ENCODE measurements at regions not wholly inside any gene's neighbourhood (a gene's known extent, or its start where the extent isn't known, plus 50 kb on each side); places are given as distances from the start of the nearest gene placed in this dataset.

DNA sequence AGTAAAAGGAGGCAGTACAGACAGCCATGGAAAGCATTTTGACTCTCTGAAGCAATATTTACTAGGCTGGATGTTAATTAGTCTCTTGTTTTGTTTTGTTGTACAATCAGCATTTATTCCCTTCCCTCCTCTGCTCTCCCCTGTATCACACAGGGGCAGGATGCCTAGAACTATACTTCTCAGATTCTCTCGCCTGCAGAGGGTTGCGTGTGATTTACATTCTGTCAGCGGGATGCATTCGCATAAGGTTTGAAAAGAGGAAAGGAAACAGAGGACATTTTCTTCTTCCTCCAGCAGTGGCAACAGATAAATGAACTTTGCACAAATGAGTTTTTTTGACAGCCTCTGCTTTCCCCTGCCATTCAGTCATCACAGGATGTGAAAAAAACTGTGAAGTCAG, 188.3 kb downstream of the RSL24D1 start:
- Histone ChIP-seq H3K4me3 (replicated peaks in 1 of 4; ENCODE audit: control extremely low read depth in 1 of 4, insufficient read depth in 1 of 4, low read depth in 3 of 4, low read length in 4 of 4) (no peak overlapping the region), H3K27me3 (ENCODE audit: control insufficient read depth, insufficient read depth, low read length) (no peaks in the 10 kb centered on the region), H4K20me1 (ENCODE audit: control insufficient read depth, extremely low read depth, insufficient read depth, low read length) (no peaks in the 10 kb centered on the region), H3K79me2 (ENCODE audit: control insufficient read depth, insufficient read depth, low read length) (no peaks in the 10 kb centered on the region), H3K27ac (ENCODE audit: insufficient read depth, low read length) (no peak overlapping the region), H3K4me1 (ENCODE audit: control insufficient read depth, extremely low read depth, insufficient read depth, low read length) (no peaks in the 10 kb centered on the region), H3K9me3 (ENCODE audit: control insufficient read depth, insufficient read depth, low read depth, low read length) (no peaks in the 10 kb centered on the region), H2AFZ (ENCODE audit: low read length) (no peak overlapping the region), H3K9ac (ENCODE audit: insufficient read depth, low read length) (no peak overlapping the region), H3K36me3 (ENCODE audit: control insufficient read depth, insufficient read depth, low read length) (no peaks in the 10 kb centered on the region), H3K4me2 (ENCODE audit: extremely low read depth, insufficient read depth, low read length) (no peak overlapping the region)
- no peak for DNase-seq (ENCODE audit: low read depth in 2 of 2)
- TF ChIP-seq EZH2 (IDR thresholded peaks at IDR 0.05; ENCODE audit: low read length, missing control alignments) (no peak), CTCF (conservative IDR thresholded peaks at IDR 0.05 in 1 of 2, IDR thresholded peaks at IDR 0.05 in 1 of 2; ENCODE audit: low read depth in 1 of 2, low read length in 2 of 2) (no peak)

- Histone ChIP-seq H3K9me3 (ENCODE audit: control insufficient read depth, insufficient read depth, low read depth, low read length) (no peaks in the 10 kb centered on the region), H3K9ac (ENCODE audit: insufficient read depth, low read length) (no peak overlapping the region)
These were observed 189.2 kb downstream of the RSL24D1 start for GRCh38 chr15:55007561-55007960.

GRCh38 chr15:55005679-55006078, 191.1 kb downstream of the RSL24D1 start:
- no peaks in the 10 kb centered on the region for H3K79me2 ChIP-seq (ENCODE audit: control insufficient read depth, insufficient read depth, low read length)
- DNase-seq (ENCODE audit: low read depth in 2 of 2): no peak
- no peaks in the 10 kb centered on the region for H3K36me3 ChIP-seq (ENCODE audit: control insufficient read depth, insufficient read depth, low read length)
- H4K20me1 ChIP-seq (ENCODE audit: control insufficient read depth, extremely low read depth, insufficient read depth, low read length): no peaks in the 10 kb centered on the region
- H3K27ac ChIP-seq (ENCODE audit: insufficient read depth, low read length): no peak overlapping the region
- TF ChIP-seq CTCF (conservative IDR thresholded peaks at IDR 0.05 in 1 of 2, IDR thresholded peaks at IDR 0.05 in 1 of 2; ENCODE audit: low read depth in 1 of 2, low read length in 2 of 2): no peak
- TF ChIP-seq EZH2 (IDR thresholded peaks at IDR 0.05; ENCODE audit: low read length, missing control alignments): no peak
- no peaks in the 10 kb centered on the region for H3K27me3 ChIP-seq (ENCODE audit: control insufficient read depth, insufficient read depth, low read length)
- no peak overlapping the region for H3K4me2 ChIP-seq (ENCODE audit: extremely low read depth, insufficient read depth, low read length)
- H3K4me3 ChIP-seq (replicated peaks in 1 of 4; ENCODE audit: control extremely low read depth in 1 of 4, insufficient read depth in 1 of 4, low read depth in 3 of 4, low read length in 4 of 4): no peak overlapping the region
- no peak overlapping the region for H3K9ac ChIP-seq (ENCODE audit: insufficient read depth, low read length)
- no peaks in the 10 kb centered on the region for H3K4me1 ChIP-seq (ENCODE audit: control insufficient read depth, extremely low read depth, insufficient read depth, low read length)
- no peaks in the 10 kb centered on the region for H3K9me3 ChIP-seq (ENCODE audit: control insufficient read depth, insufficient read depth, low read depth, low read length)
- H2AFZ ChIP-seq (ENCODE audit: low read length): no peak overlapping the region

More at GRCh38 chr15:55007561-55007960, 189.2 kb downstream of the RSL24D1 start:
- no peak overlapping the region for H3K4me3 ChIP-seq (replicated peaks in 1 of 4; ENCODE audit: control extremely low read depth in 1 of 4, insufficient read depth in 1 of 4, low read depth in 3 of 4, low read length in 4 of 4)
- H3K79me2 ChIP-seq (ENCODE audit: control insufficient read depth, insufficient read depth, low read length): no peaks in the 10 kb centered on the region
- TF ChIP-seq EZH2 (IDR thresholded peaks at IDR 0.05; ENCODE audit: low read length, missing control alignments) (no peak), CTCF (conservative IDR thresholded peaks at IDR 0.05 in 1 of 2, IDR thresholded peaks at IDR 0.05 in 1 of 2; ENCODE audit: low read depth in 1 of 2, low read length in 2 of 2) (no peak)
- H2AFZ ChIP-seq (ENCODE audit: low read length): no peak overlapping the region
- no peaks in the 10 kb centered on the region for H3K4me1 ChIP-seq (ENCODE audit: control insufficient read depth, extremely low read depth, insufficient read depth, low read length)
- no peaks in the 10 kb centered on the region for H3K27me3 ChIP-seq (ENCODE audit: control insufficient read depth, insufficient read depth, low read length)
- no peaks in the 10 kb centered on the region for H4K20me1 ChIP-seq (ENCODE audit: control insufficient read depth, extremely low read depth, insufficient read depth, low read length)
- H3K36me3 ChIP-seq (ENCODE audit: control insufficient read depth, insufficient read depth, low read length): no peaks in the 10 kb centered on the region
- no peak overlapping the region for H3K4me2 ChIP-seq (ENCODE audit: extremely low read depth, insufficient read depth, low read length)
- DNase-seq (ENCODE audit: low read depth in 2 of 2): no peak
- H3K27ac ChIP-seq (ENCODE audit: insufficient read depth, low read length): no peak overlapping the region

All from fibroblast of lung (primary cell).